OCI-LY1 (cell line): ENCODE measurements at regions not wholly inside any gene's neighbourhood (a gene's known extent, or its start where the extent isn't known, plus 50 kb on each side); places are given as distances from the start of the nearest gene placed in this dataset.
A peak's percentile ranks its signal among the peaks of the same experiment; 100 is the strongest.

Experiments used
- H2AFZ ChIP-seq: fragments of 200-600 bp; sonication (generic), shearing (Covaris generic); 2 replicates; pipeline ENCODE4 v1.6.0; 2014; ENCODE audit warnings: antibody characterized with exemption, mild to moderate bottlenecking, low read length
- H3F3A ChIP-seq: fragments of 200-600 bp; sonication (generic), shearing (Covaris generic); 2 replicates; pipeline ENCODE4 v1.6.0; 2014; ENCODE audit warnings: mild to moderate bottlenecking, antibody characterized with exemption, low read length, moderate library complexity; ENCODE audit not compliant: insufficient read depth
- H3K27ac ChIP-seq: fragments of 200-600 bp; sonication (generic); 2 replicates; pipeline ENCODE4 v1.5.1; 2014; ENCODE audit warnings: low read length, mixed run types, mild to moderate bottlenecking, low read depth; ENCODE audit not compliant: poor library complexity, severe bottlenecking
- H3K27me3 ChIP-seq: fragments of 200-600 bp; sonication (generic); 2 replicates; pipeline ENCODE4 v1.6.0; 2014; ENCODE audit warnings: antibody characterized with exemption, mild to moderate bottlenecking, low read length, moderate library complexity; ENCODE audit not compliant: insufficient read depth
- H3K36me3 ChIP-seq: fragments of 200-600 bp; sonication (generic); 2 replicates; pipeline ENCODE4 v1.6.1; 2014; ENCODE audit warnings: mild to moderate bottlenecking, antibody characterized with exemption, low read length, moderate library complexity, mixed read lengths; ENCODE audit not compliant: insufficient read depth
- H3K4me1 ChIP-seq: fragments of 200-600 bp; sonication (generic); 2 replicates; pipeline ENCODE4 v1.5.1; 2014; ENCODE audit warnings: mild to moderate bottlenecking, low read length, moderate library complexity; ENCODE audit not compliant: insufficient read depth, severe bottlenecking
- H3K4me2 ChIP-seq: fragments of 200-600 bp; sonication (generic), shearing (Covaris generic); 2 replicates; pipeline ENCODE4 v1.6.1; 2014; ENCODE audit warnings: low read length
- H3K4me3 ChIP-seq: fragments of 200-600 bp; sonication (generic); 2 replicates; pipeline ENCODE4 v1.5.1; 2014; ENCODE audit warnings: low read length, low read depth, mild to moderate bottlenecking, mixed read lengths; ENCODE audit not compliant: poor library complexity, severe bottlenecking
- H3K79me2 ChIP-seq: fragments of 200-600 bp; shearing (Covaris generic); 2 replicates; pipeline ENCODE4 v1.6.1; 2016; ENCODE audit warnings: mixed run types, low read length, mixed read lengths; ENCODE audit not compliant: insufficient read depth
- H3K9ac ChIP-seq: fragments of 200-600 bp; sonication (generic), shearing (Covaris generic); 2 replicates; pipeline ENCODE4 v1.6.1; 2014; ENCODE audit warnings: mild to moderate bottlenecking, low read length, mixed read lengths
- H3K9me2 ChIP-seq: fragments of 200-600 bp; sonication (generic), shearing (Covaris generic); 2 replicates; pipeline ENCODE4 v1.6.1; 2014; ENCODE audit warnings: low read depth, mild to moderate bottlenecking, low read length, mixed read lengths
- H3K9me3 ChIP-seq: fragments of 200-600 bp; shearing (Covaris generic); 2 replicates; pipeline ENCODE4 v1.6.1; 2014; ENCODE audit warnings: low read length, mixed read lengths
- H4K20me1 ChIP-seq: fragments of 200-600 bp; sonication (generic), shearing (Covaris generic); 2 replicates; pipeline ENCODE4 v1.6.0; 2016; ENCODE audit warnings: mild to moderate bottlenecking, low read length; ENCODE audit not compliant: insufficient read depth
- EZH2 ChIP-seq: fragments of 200-600 bp; sonication (generic), shearing (Covaris generic); IDR thresholded peaks from 2 replicates; pipeline ENCODE4 v1.8.0; 2017; ENCODE audit warnings: borderline replicate concordance, mixed run types, mild to moderate bottlenecking, antibody characterized with exemption, low read length, moderate library complexity, mixed read lengths
- TF ChIP-seq, protein P1 (sequence below): fragments of 200-600 bp; sonication (generic), shearing (Covaris generic); IDR thresholded peaks from 2 replicates; pipeline ENCODE4 v1.5.1; 2017; ENCODE audit warnings: mild to moderate bottlenecking, antibody characterized with exemption, low read length, moderate library complexity, mixed read lengths

DNA sequence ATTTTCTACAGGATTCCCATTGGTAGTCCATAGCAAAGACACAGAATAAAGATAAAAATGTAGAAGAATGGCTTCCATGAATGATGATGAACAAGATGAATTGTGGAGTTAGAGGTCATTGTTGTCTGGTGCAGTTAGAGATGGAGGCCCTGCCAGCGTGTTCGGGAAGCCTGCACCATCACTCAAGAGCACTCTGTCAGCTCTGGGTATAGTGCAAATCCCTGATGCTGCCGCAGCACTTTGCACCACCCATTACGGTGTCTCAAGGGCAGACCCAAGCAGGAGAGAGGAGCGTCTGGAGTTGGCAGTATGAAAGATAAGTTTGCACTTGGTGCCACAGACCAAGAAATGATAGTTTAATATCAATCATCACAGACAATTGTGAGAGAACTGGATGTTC, 181.6 kb upstream of the CHST9 start:
- TF ChIP-seq EZH2: no peak
- TF ChIP-seq, protein P1, sequence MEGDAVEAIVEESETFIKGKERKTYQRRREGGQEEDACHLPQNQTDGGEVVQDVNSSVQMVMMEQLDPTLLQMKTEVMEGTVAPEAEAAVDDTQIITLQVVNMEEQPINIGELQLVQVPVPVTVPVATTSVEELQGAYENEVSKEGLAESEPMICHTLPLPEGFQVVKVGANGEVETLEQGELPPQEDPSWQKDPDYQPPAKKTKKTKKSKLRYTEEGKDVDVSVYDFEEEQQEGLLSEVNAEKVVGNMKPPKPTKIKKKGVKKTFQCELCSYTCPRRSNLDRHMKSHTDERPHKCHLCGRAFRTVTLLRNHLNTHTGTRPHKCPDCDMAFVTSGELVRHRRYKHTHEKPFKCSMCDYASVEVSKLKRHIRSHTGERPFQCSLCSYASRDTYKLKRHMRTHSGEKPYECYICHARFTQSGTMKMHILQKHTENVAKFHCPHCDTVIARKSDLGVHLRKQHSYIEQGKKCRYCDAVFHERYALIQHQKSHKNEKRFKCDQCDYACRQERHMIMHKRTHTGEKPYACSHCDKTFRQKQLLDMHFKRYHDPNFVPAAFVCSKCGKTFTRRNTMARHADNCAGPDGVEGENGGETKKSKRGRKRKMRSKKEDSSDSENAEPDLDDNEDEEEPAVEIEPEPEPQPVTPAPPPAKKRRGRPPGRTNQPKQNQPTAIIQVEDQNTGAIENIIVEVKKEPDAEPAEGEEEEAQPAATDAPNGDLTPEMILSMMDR: no peak
- Histone ChIP-seq H3K9me2 (no peaks in the 10 kb centered on the region), H3K79me2 (no peaks in the 10 kb centered on the region), H3F3A (no peaks in the 10 kb centered on the region), H3K4me3 (no peak overlapping the region), H3K9me3 (no peaks in the 10 kb centered on the region), H3K4me1 (no peaks in the 10 kb centered on the region), H3K36me3 (no peaks in the 10 kb centered on the region), H3K27ac (no peak overlapping the region), H3K27me3 (no peaks in the 10 kb centered on the region), H2AFZ (no peak overlapping the region), H4K20me1 (no peaks in the 10 kb centered on the region), H3K9ac (no peak overlapping the region), H3K4me2 (no peak overlapping the region)

DNA sequence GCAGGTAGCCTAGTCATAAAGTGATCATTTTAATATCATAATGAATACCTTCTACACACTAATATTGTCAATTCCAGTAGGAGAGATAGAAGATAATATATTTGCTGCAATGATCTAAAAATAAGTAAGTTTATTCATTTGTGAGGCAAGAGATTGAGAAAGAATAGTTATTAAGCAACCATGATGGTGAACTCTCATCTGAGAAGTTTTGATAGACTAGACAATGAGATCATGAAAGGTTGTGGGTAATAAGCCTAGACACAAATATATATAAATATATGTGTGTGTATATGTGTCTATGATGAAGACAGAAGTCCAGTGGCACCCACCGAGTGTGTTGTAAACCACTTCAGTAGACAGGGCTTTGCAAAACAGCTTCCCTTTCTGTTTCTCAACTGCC, 181.0 kb upstream of the CHST9 start:
- H3K9me3 ChIP-seq: no peaks in the 10 kb centered on the region
- no peaks in the 10 kb centered on the region for H3K4me1 ChIP-seq
- no peak overlapping the region for H3K27ac ChIP-seq
- H3K9me2 ChIP-seq: no peaks in the 10 kb centered on the region
- H3F3A ChIP-seq: no peaks in the 10 kb centered on the region
- no peaks in the 10 kb centered on the region for H4K20me1 ChIP-seq
- H3K4me2 ChIP-seq: no peak overlapping the region
- no peak overlapping the region for H3K4me3 ChIP-seq
- H3K36me3 ChIP-seq: no peaks in the 10 kb centered on the region
- H2AFZ ChIP-seq: no peak overlapping the region
- no peak overlapping the region for H3K9ac ChIP-seq
- no peaks in the 10 kb centered on the region for H3K27me3 ChIP-seq
- no peaks in the 10 kb centered on the region for H3K79me2 ChIP-seq
- no peak for TF ChIP-seq EZH2
- TF ChIP-seq, protein P1: no peak

DNA sequence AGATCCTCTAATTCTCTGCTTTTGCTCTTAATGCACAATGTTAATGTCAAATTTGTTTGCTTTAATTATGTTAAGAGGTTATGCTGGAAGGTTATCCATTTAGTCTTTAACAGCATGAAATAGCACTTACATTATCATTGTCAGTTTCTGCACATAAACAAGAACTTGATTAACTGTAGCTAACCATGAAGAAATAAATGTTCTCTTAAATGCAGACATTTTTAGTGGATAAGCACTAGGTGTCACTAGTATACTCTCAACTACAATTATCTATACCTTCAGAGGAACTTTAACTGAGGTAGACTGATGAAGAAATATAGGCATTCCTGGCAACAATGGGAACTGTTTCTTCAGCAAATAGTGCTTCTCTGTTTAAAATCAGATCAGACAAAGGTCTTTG, 178.8 kb upstream of the CHST9 start:
- H3K4me1 ChIP-seq: no peaks in the 10 kb centered on the region
- H3K9me3 ChIP-seq: no peaks in the 10 kb centered on the region
- H3K36me3 ChIP-seq: no peaks in the 10 kb centered on the region
- no peaks in the 10 kb centered on the region for H4K20me1 ChIP-seq
- H3K9me2 ChIP-seq: no peaks in the 10 kb centered on the region
- no peak overlapping the region for H3K9ac ChIP-seq
- H3K27me3 ChIP-seq: no peaks in the 10 kb centered on the region
- H3K27ac ChIP-seq: no peak overlapping the region
- H2AFZ ChIP-seq: no peak overlapping the region
- no peak overlapping the region for H3K4me2 ChIP-seq
- no peaks in the 10 kb centered on the region for H3K79me2 ChIP-seq
- no peak for TF ChIP-seq EZH2
- TF ChIP-seq, protein P1: peak; percentile 42; the same call in 1 of the 2 replicates
- H3K4me3 ChIP-seq: no peak overlapping the region
- H3F3A ChIP-seq: no peaks in the 10 kb centered on the region
